ENCODE measurements at regions not wholly inside any gene's neighbourhood (a gene's known extent, or its start where the extent isn't known, plus 50 kb on each side); places are given as distances from the start of the nearest gene placed in this dataset.

GRCh38 chr9:27676827-27677226, 103.5 kb upstream of the C9orf72 start:
- Histone ChIP-seq H3K9me3 (ENCODE audit: insufficient read depth, low read depth, low read length) (no peaks in the 10 kb centered on the region), H2AFZ (ENCODE audit: low read length) (no peak overlapping the region), H3K4me3 (ENCODE audit: low read length, poor library complexity, severe bottlenecking) (no peak overlapping the region), H3K27me3 (ENCODE audit: insufficient read depth, low read length, poor library complexity, severe bottlenecking) (no peaks in the 10 kb centered on the region), H3K79me2 (ENCODE audit: insufficient read depth, low read length) (no peaks in the 10 kb centered on the region), H3K9ac (ENCODE audit: low read depth, low read length, poor library complexity, severe bottlenecking) (no peak overlapping the region), H4K20me1 (ENCODE audit: insufficient read depth, low read length, poor library complexity, severe bottlenecking) (no peaks in the 10 kb centered on the region), H3K36me3 (ENCODE audit: insufficient read depth, low read length) (no peaks in the 10 kb centered on the region), H3F3A (ENCODE audit: low read depth) (no peaks in the 10 kb centered on the region), H3K4me1 (ENCODE audit: insufficient read depth, low read length, poor library complexity, severe bottlenecking) (no peaks in the 10 kb centered on the region), H3K4me2 (ENCODE audit: low read depth, low read length, poor library complexity, severe bottlenecking) (no peak overlapping the region), H3K9me2 (replicated peaks; ENCODE audit: low read depth, low read length) (no peaks in the 10 kb centered on the region)
- TF ChIP-seq CTCF (conservative IDR thresholded peaks at IDR 0.05; ENCODE audit: low read length): no peak
- TF ChIP-seq EZH2phosphoT487 (IDR thresholded peaks at IDR 0.05; ENCODE audit: borderline replicate concordance): no peak

GRCh38 chr9:27679338-27679737, 106.1 kb upstream of the C9orf72 start:
- H3K9me2 ChIP-seq (replicated peaks; ENCODE audit: low read depth, low read length): no peaks in the 10 kb centered on the region
- H3K4me3 ChIP-seq (ENCODE audit: low read length, poor library complexity, severe bottlenecking): no peak overlapping the region
- no peak overlapping the region for H3K9ac ChIP-seq (ENCODE audit: low read depth, low read length, poor library complexity, severe bottlenecking)
- H3K9me3 ChIP-seq (ENCODE audit: insufficient read depth, low read depth, low read length): no peaks in the 10 kb centered on the region
- H3K79me2 ChIP-seq (ENCODE audit: insufficient read depth, low read length): no peaks in the 10 kb centered on the region
- H3K36me3 ChIP-seq (ENCODE audit: insufficient read depth, low read length): no peaks in the 10 kb centered on the region
- no peak overlapping the region for H2AFZ ChIP-seq (ENCODE audit: low read length)
- no peak overlapping the region for H3K4me2 ChIP-seq (ENCODE audit: low read depth, low read length, poor library complexity, severe bottlenecking)
- H3F3A ChIP-seq (ENCODE audit: low read depth): no peaks in the 10 kb centered on the region
- no peak for TF ChIP-seq EZH2phosphoT487 (IDR thresholded peaks at IDR 0.05; ENCODE audit: borderline replicate concordance)
- no peak for TF ChIP-seq CTCF (conservative IDR thresholded peaks at IDR 0.05; ENCODE audit: low read length)
- no peaks in the 10 kb centered on the region for H4K20me1 ChIP-seq (ENCODE audit: insufficient read depth, low read length, poor library complexity, severe bottlenecking)
- H3K27me3 ChIP-seq (ENCODE audit: insufficient read depth, low read length, poor library complexity, severe bottlenecking): no peaks in the 10 kb centered on the region
- no peaks in the 10 kb centered on the region for H3K4me1 ChIP-seq (ENCODE audit: insufficient read depth, low read length, poor library complexity, severe bottlenecking)

GRCh38 chr9:27683181-27683580, 109.9 kb upstream of the C9orf72 start:
- Histone ChIP-seq H3K36me3 (ENCODE audit: insufficient read depth, low read length) (no peaks in the 10 kb centered on the region), H3F3A (ENCODE audit: low read depth) (no peaks in the 10 kb centered on the region), H3K4me3 (ENCODE audit: low read length, poor library complexity, severe bottlenecking) (no peak overlapping the region)

More at GRCh38 chr9:27683181-27683580, 109.9 kb upstream of the C9orf72 start:
- Histone ChIP-seq H3K9me2 (replicated peaks; ENCODE audit: low read depth, low read length) (no peaks in the 10 kb centered on the region), H3K4me2 (ENCODE audit: low read depth, low read length, poor library complexity, severe bottlenecking) (no peak overlapping the region), H3K4me1 (ENCODE audit: insufficient read depth, low read length, poor library complexity, severe bottlenecking) (no peaks in the 10 kb centered on the region), H2AFZ (ENCODE audit: low read length) (no peak overlapping the region), H3K9me3 (ENCODE audit: insufficient read depth, low read depth, low read length) (no peaks in the 10 kb centered on the region), H4K20me1 (ENCODE audit: insufficient read depth, low read length, poor library complexity, severe bottlenecking) (no peaks in the 10 kb centered on the region), H3K79me2 (ENCODE audit: insufficient read depth, low read length) (no peaks in the 10 kb centered on the region), H3K27me3 (ENCODE audit: insufficient read depth, low read length, poor library complexity, severe bottlenecking) (no peaks in the 10 kb centered on the region), H3K9ac (ENCODE audit: low read depth, low read length, poor library complexity, severe bottlenecking) (no peak overlapping the region)
- TF ChIP-seq EZH2phosphoT487 (IDR thresholded peaks at IDR 0.05; ENCODE audit: borderline replicate concordance): no peak
- no peak for TF ChIP-seq CTCF (conservative IDR thresholded peaks at IDR 0.05; ENCODE audit: low read length)

All from Loucy (cell line).